IPS-18a (cell line): ENCODE measurements at regions not wholly inside any gene's neighbourhood (a gene's known extent, or its start where the extent isn't known, plus 50 kb on each side); places are given as distances from the start of the nearest gene placed in this dataset.

Experiments
- H3K27ac ChIP-seq: one replicate; pipeline ENCODE4 v1.5.1; 2013; ENCODE audit warnings: low read length
- H3K27me3 ChIP-seq: one replicate; pipeline ENCODE4 v1.6.1; 2013; ENCODE audit warnings: mild to moderate bottlenecking, low read length; ENCODE audit not compliant: control insufficient read depth, insufficient read depth
- H3K36me3 ChIP-seq: one replicate; pipeline ENCODE4 v1.6.1; 2013; ENCODE audit warnings: low read depth, low read length; ENCODE audit not compliant: control insufficient read depth
- H3K4me1 ChIP-seq: one replicate; pipeline ENCODE4 v1.6.1; 2013; ENCODE audit warnings: low read depth, low read length; ENCODE audit not compliant: control insufficient read depth
- H3K4me3 ChIP-seq: one replicate; pipeline ENCODE4 v1.5.1; 2013; ENCODE audit warnings: low read length
- H3K9ac ChIP-seq: one replicate; pipeline ENCODE4 v1.6.1; 2013; ENCODE audit warnings: mild to moderate bottlenecking, low read length, moderate library complexity
- H3K9me3 ChIP-seq: one replicate; pipeline ENCODE4 v1.6.1; 2013; ENCODE audit warnings: low read depth, low read length; ENCODE audit not compliant: control insufficient read depth

GRCh38 chr7:33849971-33850559 lies 55.3 kb upstream of the BMPER start:
- H3K9me3 ChIP-seq: no peaks in the 10 kb centered on the region

GRCh38 chr7:33850768-33851167 lies 54.6 kb upstream of the BMPER start:
- Histone ChIP-seq H3K4me1 (no peaks in the 10 kb centered on the region), H3K9ac (no peak overlapping the region), H3K4me3 (no peak overlapping the region), H3K27ac (no peak overlapping the region), H3K36me3 (no peaks in the 10 kb centered on the region), H3K27me3 (no peaks in the 10 kb centered on the region), H3K9me3 (no peaks in the 10 kb centered on the region)

More at GRCh38 chr7:33849971-33850559, 55.3 kb upstream of the BMPER start:
- no peaks in the 10 kb centered on the region for H3K36me3 ChIP-seq
- H3K27me3 ChIP-seq: no peaks in the 10 kb centered on the region
- H3K27ac ChIP-seq: no peak overlapping the region
- no peak overlapping the region for H3K9ac ChIP-seq
- no peaks in the 10 kb centered on the region for H3K4me1 ChIP-seq
- no peak overlapping the region for H3K4me3 ChIP-seq

- H3K9ac ChIP-seq: no peak overlapping the region
- H3K4me1 ChIP-seq: no peaks in the 10 kb centered on the region
- no peaks in the 10 kb centered on the region for H3K36me3 ChIP-seq
- no peak overlapping the region for H3K4me3 ChIP-seq
- H3K27ac ChIP-seq: no peak overlapping the region
- no peaks in the 10 kb centered on the region for H3K27me3 ChIP-seq
- H3K9me3 ChIP-seq: no peaks in the 10 kb centered on the region
Measured at GRCh38 chr7:33852838-33853237, 52.5 kb upstream of the BMPER start.

GRCh38 chr7:33853361-33854062 lies 51.8 kb upstream of the BMPER start:
- no peaks in the 10 kb centered on the region for H3K27me3 ChIP-seq
- H3K9me3 ChIP-seq: no peaks in the 10 kb centered on the region
- H3K4me3 ChIP-seq: no peak overlapping the region
- no peak overlapping the region for H3K9ac ChIP-seq
- H3K36me3 ChIP-seq: no peaks in the 10 kb centered on the region
- H3K27ac ChIP-seq: no peak overlapping the region
- no peaks in the 10 kb centered on the region for H3K4me1 ChIP-seq

GRCh38 chr7:33854178-33854577 lies 51.2 kb upstream of the BMPER start:
- Histone ChIP-seq H3K4me1 (no peaks in the 10 kb centered on the region), H3K9ac (no peak overlapping the region), H3K4me3 (no peak overlapping the region), H3K27ac (no peak overlapping the region), H3K27me3 (no peaks in the 10 kb centered on the region), H3K36me3 (no peaks in the 10 kb centered on the region), H3K9me3 (no peaks in the 10 kb centered on the region)

GRCh38 chr7:33854801-33855350 lies 50.5 kb upstream of the BMPER start:
- no peaks in the 10 kb centered on the region for H3K36me3 ChIP-seq
- H3K4me1 ChIP-seq: no peaks in the 10 kb centered on the region
- H3K27ac ChIP-seq: no peak overlapping the region

More at GRCh38 chr7:33854801-33855350, 50.5 kb upstream of the BMPER start:
- Histone ChIP-seq H3K9me3 (no peaks in the 10 kb centered on the region), H3K27me3 (no peaks in the 10 kb centered on the region), H3K9ac (no peak overlapping the region), H3K4me3 (no peak overlapping the region)
